Activated T-cell treated with anti-CD3 and anti-CD28 coated beads, Interleukin-2, amount 50 U/mL, for 4 hours (primary cell): ENCODE measurements at regions not wholly inside any gene's neighbourhood (a gene's known extent, or its start where the extent isn't known, plus 50 kb on each side); places are given as distances from the start of the nearest gene placed in this dataset.
"Not testable (repeated sequence)": the region's sequence is repeated elsewhere in the genome, so short reads cannot be mapped to it uniquely, and the experiment has no call there.

Source experiments
- ATAC-seq, 2 donors: fragments of 200-7000 bp; cut with Tn5 transposase; one replicate each; pipeline ENCODE4 v1.10.0; 2021
- DNase-seq: peaks from one replicate; pipeline ENCODE4 v3.0.0-alpha.2; 2020
- H3K27me3 Mint-ChIP-seq: one replicate; pipeline ENCODE4 v1.8.0; 2021; ENCODE audit warnings: low read depth, mixed read lengths
- H3K36me3 Mint-ChIP-seq: one replicate; pipeline ENCODE4 v1.8.0; 2022; ENCODE audit warnings: mixed read lengths; ENCODE audit not compliant: insufficient read depth
- H3K4me1 Mint-ChIP-seq: one replicate; pipeline ENCODE4 v1.8.0; 2021; ENCODE audit warnings: low read depth, mixed read lengths
- H3K4me3 Mint-ChIP-seq: one replicate; pipeline ENCODE4 v1.8.0; 2021; ENCODE audit warnings: mild to moderate bottlenecking, moderate library complexity, mixed read lengths
- H3K9me3 Mint-ChIP-seq: one replicate; pipeline ENCODE4 v1.8.0; 2021; ENCODE audit warnings: mixed read lengths

GRCh38 chr15:79157631-79158592, 67.3 kb upstream of the RASGRF1 start:
- H3K4me3 Mint-ChIP-seq: no peak overlapping the region
- DNase-seq (no peak), ATAC-seq (no peak)
- no peaks in the 10 kb centered on the region for H3K4me1 Mint-ChIP-seq
- peaks cover 10% of the 10 kb centered on the region for H3K27me3 Mint-ChIP-seq
- no peaks in the 10 kb centered on the region for H3K36me3 Mint-ChIP-seq
- H3K9me3 Mint-ChIP-seq: no peaks in the 10 kb centered on the region

- no peak overlapping the region for H3K4me3 Mint-ChIP-seq
- peaks cover 10% of the 10 kb centered on the region for H3K27me3 Mint-ChIP-seq
- ATAC-seq: no peak
- H3K4me1 Mint-ChIP-seq: no peaks in the 10 kb centered on the region
- DNase-seq: no peak
- H3K9me3 Mint-ChIP-seq: no peaks in the 10 kb centered on the region
- no peaks in the 10 kb centered on the region for H3K36me3 Mint-ChIP-seq
Measured at GRCh38 chr15:79156704-79157375, 66.3 kb upstream of the RASGRF1 start.

GRCh38 chr15:79154483-79155135, 64.0 kb upstream of the RASGRF1 start:
- no peak for ATAC-seq
- no peaks in the 10 kb centered on the region for H3K4me1 Mint-ChIP-seq

GRCh38 chr15:79144290-79144689, 53.7 kb upstream of the RASGRF1 start:
- H3K36me3 Mint-ChIP-seq, DNase-seq, ATAC-seq, H3K4me1 Mint-ChIP-seq, H3K4me3 Mint-ChIP-seq: not testable (repeated sequence)
- H3K9me3 Mint-ChIP-seq: peaks cover 36% of the 10 kb centered on the region
- peaks cover 16% of the 10 kb centered on the region for H3K27me3 Mint-ChIP-seq

More at GRCh38 chr15:79154483-79155135, 64.0 kb upstream of the RASGRF1 start:
- no peak for DNase-seq
- H3K4me3 Mint-ChIP-seq: no peak overlapping the region
- no peaks in the 10 kb centered on the region for H3K36me3 Mint-ChIP-seq
- peaks cover 5% of the 10 kb centered on the region for H3K27me3 Mint-ChIP-seq
- H3K9me3 Mint-ChIP-seq: no peaks in the 10 kb centered on the region

GRCh38 chr15:79140846-79141570, 50.4 kb upstream of the RASGRF1 start:
- ATAC-seq (no peak), DNase-seq (no peak)
- Mint-ChIP-seq H3K36me3 (no peaks in the 10 kb centered on the region), H3K4me1 (no peaks in the 10 kb centered on the region), H3K9me3 (peaks cover 26% of the 10 kb centered on the region), H3K27me3 (peaks cover 19% of the 10 kb centered on the region), H3K4me3 (no peak overlapping the region)
